Right renal cortex interstitium (tissue), 3 donors: ENCODE measurements at regions not wholly inside any gene's neighbourhood (a gene's known extent, or its start where the extent isn't known, plus 50 kb on each side); places are given as distances from the start of the nearest gene placed in this dataset.
"Not testable (repeated sequence)": the region's sequence is repeated elsewhere in the genome, so short reads cannot be mapped to it uniquely, and the experiment has no call there.

Source experiments
- DNase-seq, 3 donors: peaks; one replicate each; pipeline ENCODE4 v3.0.0-alpha.2; 2013; ENCODE audit warnings: low read depth in 3 of 3, low spot score in 2 of 3

- no peak for DNase-seq
Observed at GRCh38 chr9:90162819-90163218, 479.8 kb downstream of the DIRAS2 start.

GRCh38 chr9:90165281-90165680 is 477.3 kb downstream of the DIRAS2 start:
- no peak for DNase-seq

- not testable (repeated sequence) for DNase-seq
Observed at GRCh38 chr9:90166374-90166773, 476.2 kb downstream of the DIRAS2 start.

GRCh38 chr9:90167914-90168313 is 474.7 kb downstream of the DIRAS2 start:
- no peak for DNase-seq

- no peak for DNase-seq
Observed at GRCh38 chr9:90169490-90169889, 473.1 kb downstream of the DIRAS2 start.

- not testable (repeated sequence) for DNase-seq
Observed at GRCh38 chr9:90173935-90174334, 468.7 kb downstream of the DIRAS2 start.

- DNase-seq = not testable (repeated sequence)
Observed at GRCh38 chr9:90174346-90174745, 468.3 kb downstream of the DIRAS2 start.

GRCh38 chr9:90175257-90175656 is 467.4 kb downstream of the DIRAS2 start:
- no peak for DNase-seq

- DNase-seq = no peak
Observed at GRCh38 chr9:90175865-90176264, 466.8 kb downstream of the DIRAS2 start.

GRCh38 chr9:90176901-90177300 is 465.7 kb downstream of the DIRAS2 start:
- DNase-seq = no peak

GRCh38 chr9:90180381-90180780 is 462.2 kb downstream of the DIRAS2 start:
- no peak for DNase-seq

GRCh38 chr9:90188656-90189055 is 454.0 kb downstream of the DIRAS2 start:
- DNase-seq = no peak

- DNase-seq = no peak
Observed at GRCh38 chr9:90189306-90189705, 453.3 kb downstream of the DIRAS2 start.

- DNase-seq = not testable (repeated sequence)
Observed at GRCh38 chr9:90192465-90192864, 450.2 kb downstream of the DIRAS2 start.

- DNase-seq = no peak
Observed at GRCh38 chr9:90198956-90199355, 443.7 kb downstream of the DIRAS2 start.

GRCh38 chr9:90201766-90202165 is 440.9 kb downstream of the DIRAS2 start:
- DNase-seq = no peak

- DNase-seq = no peak
Observed at GRCh38 chr9:90204128-90204831, 438.3 kb downstream of the DIRAS2 start.

GRCh38 chr9:90213045-90213444 is 429.6 kb downstream of the DIRAS2 start:
- DNase-seq = not testable (repeated sequence)

- DNase-seq = no peak
Observed at GRCh38 chr9:90219548-90220118, 423.0 kb downstream of the DIRAS2 start.

GRCh38 chr9:90221899-90222298 is 420.7 kb downstream of the DIRAS2 start:
- DNase-seq = not testable (repeated sequence)

- DNase-seq = peak; percentile 32 to 50 (median 43)
Observed at GRCh38 chr9:90226839-90227338, 415.7 kb downstream of the DIRAS2 start.

- DNase-seq = not testable (repeated sequence)
Observed at GRCh38 chr9:90233081-90233480, 409.5 kb downstream of the DIRAS2 start.
